Neural cell (in vitro differentiated cells): ENCODE measurements at regions not wholly inside any gene's neighbourhood (a gene's known extent, or its start where the extent isn't known, plus 50 kb on each side); places are given as distances from the start of the nearest gene placed in this dataset.
"Not testable (repeated sequence)": the region's sequence is repeated elsewhere in the genome, so short reads cannot be mapped to it uniquely, and the experiment has no call there.

Source experiments
- H2AFZ ChIP-seq: fragments of 200-600, 300-800 bp; sonication (generic), shearing (Covaris generic); 2 replicates; pipeline ENCODE4 v1.6.0; 2014; ENCODE audit warnings: low read depth, mild to moderate bottlenecking, antibody characterized with exemption, low read length, moderate library complexity
- H3F3A ChIP-seq: fragments of 200-600 bp; shearing (Covaris generic); 2 replicates; pipeline ENCODE4 v1.6.1; 2016; ENCODE audit warnings: mild to moderate bottlenecking, moderate library complexity, mixed read lengths, antibody characterized with exemption, low read length; ENCODE audit not compliant: insufficient read depth, poor library complexity, severe bottlenecking
- H3K27ac ChIP-seq: fragments of 200-600, 300-800 bp; sonication (generic), shearing (Covaris generic); 2 replicates; pipeline ENCODE4 v1.5.1; 2014; ENCODE audit warnings: mild to moderate bottlenecking, low read length, moderate library complexity
- H3K27me3 ChIP-seq: fragments of 300-800, 200-600 bp; sonication (generic), shearing (Covaris generic); 2 replicates; pipeline ENCODE4 v1.6.0; 2014; ENCODE audit warnings: mild to moderate bottlenecking, low read depth, low read length, moderate library complexity; ENCODE audit not compliant: insufficient read depth
- H3K36me3 ChIP-seq: fragments of 300-800, 200-600 bp; sonication (generic), shearing (Covaris generic); 2 replicates; pipeline ENCODE4 v1.5.1; 2014; ENCODE audit warnings: mild to moderate bottlenecking, antibody characterized with exemption, low read length, moderate library complexity; ENCODE audit not compliant: insufficient read depth
- H3K4me2 ChIP-seq: fragments of 300-800, 200-600 bp; sonication (generic), shearing (Covaris generic); 2 replicates; pipeline ENCODE4 v1.6.0; 2014; ENCODE audit warnings: mild to moderate bottlenecking, low read length
- H3K4me3 ChIP-seq: fragments of 300-800, 200-600 bp; sonication (generic), shearing (Covaris generic); 2 replicates; pipeline ENCODE4 v1.5.1; 2014; ENCODE audit warnings: mild to moderate bottlenecking, low read length, moderate library complexity
- H3K79me2 ChIP-seq: fragments of 200-600 bp; shearing (Covaris generic); replicated peaks from 2 replicates; pipeline ENCODE4 v1.6.0; 2014; ENCODE audit warnings: mild to moderate bottlenecking, low read length, moderate library complexity; ENCODE audit not compliant: insufficient read depth
- H3K9ac ChIP-seq: fragments of 300-800, 200-600 bp; sonication (generic), shearing (Covaris generic); 2 replicates; pipeline ENCODE4 v1.6.1; 2016; ENCODE audit warnings: mild to moderate bottlenecking, low read length, mixed read lengths
- H3K9me2 ChIP-seq: fragments of 200-600 bp; shearing (Covaris generic); 2 replicates; pipeline ENCODE4 v1.6.1; 2016; ENCODE audit warnings: mild to moderate bottlenecking, low read length, mixed read lengths; ENCODE audit not compliant: insufficient read depth
- H3K9me3 ChIP-seq: fragments of 200-600, 300-800 bp; sonication (generic), shearing (Covaris generic); 2 replicates; pipeline ENCODE4 v1.6.1; 2016; ENCODE audit warnings: mild to moderate bottlenecking, mixed run types, low read length, moderate library complexity, mixed read lengths
- H4K20me1 ChIP-seq: fragments of 200-600 bp; shearing (Covaris generic); 2 replicates; pipeline ENCODE4 v1.6.1; 2016; ENCODE audit warnings: mild to moderate bottlenecking, mixed run types; ENCODE audit not compliant: insufficient read depth
- CTCF ChIP-seq: fragments of 450-650 bp; IDR thresholded peaks from 2 replicates; pipeline ENCODE4 v1.5.1; 2014; ENCODE audit warnings: antibody characterized with exemption, mild to moderate bottlenecking, moderate library complexity; ENCODE audit not compliant: poor library complexity, severe bottlenecking
- EP300 ChIP-seq: fragments of 450-650 bp; conservative IDR thresholded peaks from 2 replicates; pipeline ENCODE4 v1.6.1; 2014; ENCODE audit warnings: antibody characterized with exemption, mild to moderate bottlenecking, moderate library complexity; ENCODE audit not compliant: poor library complexity, severe bottlenecking
- EZH2 ChIP-seq: fragments of 200-600, 300-800 bp; shearing (Covaris generic), sonication (generic); IDR thresholded peaks from 2 replicates; pipeline ENCODE4 v1.6.1; 2014; ENCODE audit warnings: antibody characterized with exemption, low read length, borderline replicate concordance, mild to moderate bottlenecking; ENCODE audit not compliant: insufficient read depth, poor library complexity, severe bottlenecking
- MXI1 ChIP-seq: fragments of 450-650 bp; conservative IDR thresholded peaks from 2 replicates; pipeline ENCODE4 v1.6.1; 2014; ENCODE audit warnings: antibody characterized with exemption, mild to moderate bottlenecking; ENCODE audit not compliant: poor library complexity, severe bottlenecking
- POLR2AphosphoS5 ChIP-seq: IDR thresholded peaks from 2 replicates; pipeline ENCODE4 v1.6.1; 2012
- RAD21 ChIP-seq: fragments of 450-650 bp; conservative IDR thresholded peaks from 2 replicates; pipeline ENCODE4 v1.6.1; 2014; ENCODE audit warnings: antibody characterized with exemption, mild to moderate bottlenecking, moderate library complexity
- REST ChIP-seq: IDR thresholded peaks from 2 replicates; pipeline ENCODE4 v1.6.1; 2012; ENCODE audit warnings: borderline replicate concordance
- SMC3 ChIP-seq: fragments of 450-650 bp; conservative IDR thresholded peaks from 2 replicates; pipeline ENCODE4 v1.6.1; 2014; ENCODE audit warnings: antibody characterized with exemption, mild to moderate bottlenecking, moderate library complexity; ENCODE audit not compliant: poor library complexity
- TAF1 ChIP-seq: IDR thresholded peaks from 2 replicates; pipeline ENCODE4 v1.6.1; 2012; ENCODE audit warnings: low read depth

- TF ChIP-seq SMC3, result no peak
- TF ChIP-seq MXI1, result no peak
- TF ChIP-seq CTCF, result no peak
- TF ChIP-seq EP300, result no peak
- TF ChIP-seq EZH2, result no peak
- TF ChIP-seq RAD21, result no peak
- TF ChIP-seq TAF1, result no peak
- no peak for TF ChIP-seq POLR2AphosphoS5
- TF ChIP-seq REST, result no peak
- Histone ChIP-seq H3K9me2 (no peaks in the 10 kb centered on the region), H3K4me2 (no peak overlapping the region)
These were observed 91.3 kb downstream of the PLXNA1 start for GRCh38 chr3:127073941-127074820.

GRCh38 chr3:127074900-127075360 lies 92.0 kb downstream of the PLXNA1 start:
- Histone ChIP-seq H3F3A (no peaks in the 10 kb centered on the region), H3K4me3 (no peak overlapping the region), H3K27ac (no peak overlapping the region), H3K36me3 (no peaks in the 10 kb centered on the region), H3K79me2 (no peaks in the 10 kb centered on the region), H3K9me3 (no peaks in the 10 kb centered on the region), H3K9me2 (no peaks in the 10 kb centered on the region), H3K9ac (no peak overlapping the region), H3K27me3 (no peaks in the 10 kb centered on the region), H2AFZ (no peak overlapping the region), H4K20me1 (no peaks in the 10 kb centered on the region), H3K4me2 (no peak overlapping the region)
- no peak for TF ChIP-seq CTCF
- TF ChIP-seq SMC3, result no peak
- TF ChIP-seq TAF1, result no peak
- no peak for TF ChIP-seq EP300
- TF ChIP-seq REST, result no peak
- TF ChIP-seq POLR2AphosphoS5, result no peak
- TF ChIP-seq MXI1, result no peak
- no peak for TF ChIP-seq EZH2
- TF ChIP-seq RAD21, result no peak

More at GRCh38 chr3:127073941-127074820, 91.3 kb downstream of the PLXNA1 start:
- Histone ChIP-seq H3F3A (no peaks in the 10 kb centered on the region), H3K79me2 (no peaks in the 10 kb centered on the region), H3K27ac (no peak overlapping the region), H4K20me1 (no peaks in the 10 kb centered on the region), H3K27me3 (no peaks in the 10 kb centered on the region), H2AFZ (no peak overlapping the region), H3K4me3 (no peak overlapping the region), H3K9me3 (no peaks in the 10 kb centered on the region), H3K36me3 (no peaks in the 10 kb centered on the region), H3K9ac (no peak overlapping the region)

- not testable (repeated sequence) for H3K9me3 ChIP-seq, H3K27ac ChIP-seq, H3K4me2 ChIP-seq, H4K20me1 ChIP-seq, H3K9ac ChIP-seq, H3K36me3 ChIP-seq, H3K4me3 ChIP-seq, H3K79me2 ChIP-seq, H2AFZ ChIP-seq, H3F3A ChIP-seq, H3K27me3 ChIP-seq, H3K9me2 ChIP-seq
These were observed 93.5 kb downstream of the PLXNA1 start for GRCh38 chr3:127076166-127076992.
